ENCODE measurements at regions not wholly inside any gene's neighbourhood (a gene's known extent, or its start where the extent isn't known, plus 50 kb on each side); places are given as distances from the start of the nearest gene placed in this dataset.

DNA sequence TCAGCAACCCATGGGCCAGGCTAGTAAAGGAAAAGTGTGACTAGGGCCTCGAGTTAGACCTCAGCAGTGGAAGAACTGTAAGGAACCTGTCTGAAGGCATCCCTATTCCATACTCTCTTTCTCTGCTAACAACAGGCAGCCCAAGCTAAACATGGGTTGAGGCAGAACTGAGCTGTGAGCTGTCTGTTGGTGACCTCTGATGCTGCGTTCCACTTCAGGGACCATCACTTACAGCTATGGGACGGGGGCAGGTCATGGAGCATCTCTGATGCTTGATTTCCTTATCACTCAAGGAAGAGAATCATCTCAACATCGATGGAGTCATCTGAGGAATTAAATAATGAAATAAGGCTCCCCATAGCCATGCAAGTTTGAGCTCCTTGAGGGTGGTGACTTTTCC lies 174.8 kb downstream of the ACTL7B start:
- TF ChIP-seq, protein P1, sequence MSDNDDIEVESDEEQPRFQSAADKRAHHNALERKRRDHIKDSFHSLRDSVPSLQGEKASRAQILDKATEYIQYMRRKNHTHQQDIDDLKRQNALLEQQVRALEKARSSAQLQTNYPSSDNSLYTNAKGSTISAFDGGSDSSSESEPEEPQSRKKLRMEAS (IDR thresholded peaks at IDR 0.05; ENCODE audit: low read depth, low read length) = no peak
- TF ChIP-seq, protein P2, sequence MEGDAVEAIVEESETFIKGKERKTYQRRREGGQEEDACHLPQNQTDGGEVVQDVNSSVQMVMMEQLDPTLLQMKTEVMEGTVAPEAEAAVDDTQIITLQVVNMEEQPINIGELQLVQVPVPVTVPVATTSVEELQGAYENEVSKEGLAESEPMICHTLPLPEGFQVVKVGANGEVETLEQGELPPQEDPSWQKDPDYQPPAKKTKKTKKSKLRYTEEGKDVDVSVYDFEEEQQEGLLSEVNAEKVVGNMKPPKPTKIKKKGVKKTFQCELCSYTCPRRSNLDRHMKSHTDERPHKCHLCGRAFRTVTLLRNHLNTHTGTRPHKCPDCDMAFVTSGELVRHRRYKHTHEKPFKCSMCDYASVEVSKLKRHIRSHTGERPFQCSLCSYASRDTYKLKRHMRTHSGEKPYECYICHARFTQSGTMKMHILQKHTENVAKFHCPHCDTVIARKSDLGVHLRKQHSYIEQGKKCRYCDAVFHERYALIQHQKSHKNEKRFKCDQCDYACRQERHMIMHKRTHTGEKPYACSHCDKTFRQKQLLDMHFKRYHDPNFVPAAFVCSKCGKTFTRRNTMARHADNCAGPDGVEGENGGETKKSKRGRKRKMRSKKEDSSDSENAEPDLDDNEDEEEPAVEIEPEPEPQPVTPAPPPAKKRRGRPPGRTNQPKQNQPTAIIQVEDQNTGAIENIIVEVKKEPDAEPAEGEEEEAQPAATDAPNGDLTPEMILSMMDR (IDR thresholded peaks at IDR 0.05; ENCODE audit: low read depth, low read length) = no peak
- TF ChIP-seq POLR2A (IDR thresholded peaks at IDR 0.05; ENCODE audit: extremely low read depth, insufficient read length) = no peak
